Stromal cell of bone marrow (primary cell): ENCODE measurements at regions not wholly inside any gene's neighbourhood (a gene's known extent, or its start where the extent isn't known, plus 50 kb on each side); places are given as distances from the start of the nearest gene placed in this dataset.
A peak's percentile ranks its signal among the peaks of the same experiment; 100 is the strongest.

Source experiments
- DNase-seq: peaks from one replicate; pipeline ENCODE4 v3.0.0-alpha.2; 2012; ENCODE audit warnings: low read depth

GRCh38 chr2:62596061-62596921, 90.3 kb upstream of the TMEM17 start:
- DNase-seq, result peak; percentile 71

- no peak for DNase-seq
Observed at GRCh38 chr2:62595474-62595873, 89.5 kb upstream of the TMEM17 start.

- no peak for DNase-seq
Observed at GRCh38 chr2:62593825-62594224, 87.8 kb upstream of the TMEM17 start.

GRCh38 chr2:62591491-62591890, 85.5 kb upstream of the TMEM17 start:
- no peak for DNase-seq

GRCh38 chr2:62589691-62590356, 83.8 kb upstream of the TMEM17 start:
- no peak for DNase-seq

GRCh38 chr2:62587592-62587991, 81.6 kb upstream of the TMEM17 start:
- DNase-seq, result no peak

- no peak for DNase-seq
Observed at GRCh38 chr2:62586981-62587380, 81.0 kb upstream of the TMEM17 start.

- peak; percentile 59 for DNase-seq
Observed at GRCh38 chr2:62578803-62579640, 73.0 kb upstream of the TMEM17 start.

- DNase-seq, result peak; percentile 84
Observed at GRCh38 chr2:62577994-62578781, 72.2 kb upstream of the TMEM17 start.

- DNase-seq, result no peak
Observed at GRCh38 chr2:62576276-62576939, 70.4 kb upstream of the TMEM17 start.

GRCh38 chr2:62573936-62574335, 67.9 kb upstream of the TMEM17 start:
- no peak for DNase-seq

GRCh38 chr2:62573137-62573731, 67.2 kb upstream of the TMEM17 start:
- no peak for DNase-seq

GRCh38 chr2:62570861-62571698, 65.1 kb upstream of the TMEM17 start:
- no peak for DNase-seq

- no peak for DNase-seq
Observed at GRCh38 chr2:62569907-62570841, 64.2 kb upstream of the TMEM17 start.

GRCh38 chr2:62568983-62569837, 63.2 kb upstream of the TMEM17 start:
- no peak for DNase-seq

- no peak for DNase-seq
Observed at GRCh38 chr2:62568074-62568473, 62.1 kb upstream of the TMEM17 start.

- no peak for DNase-seq
Observed at GRCh38 chr2:62567669-62568068, 61.7 kb upstream of the TMEM17 start.

GRCh38 chr2:62566847-62567246, 60.9 kb upstream of the TMEM17 start:
- no peak for DNase-seq
